ENCODE measurements at regions not wholly inside any gene's neighbourhood (a gene's known extent, or its start where the extent isn't known, plus 50 kb on each side); places are given as distances from the start of the nearest gene placed in this dataset.
"Not testable (repeated sequence)": the region's sequence is repeated elsewhere in the genome, so short reads cannot be mapped to it uniquely, and the experiment has no call there.

DNA sequence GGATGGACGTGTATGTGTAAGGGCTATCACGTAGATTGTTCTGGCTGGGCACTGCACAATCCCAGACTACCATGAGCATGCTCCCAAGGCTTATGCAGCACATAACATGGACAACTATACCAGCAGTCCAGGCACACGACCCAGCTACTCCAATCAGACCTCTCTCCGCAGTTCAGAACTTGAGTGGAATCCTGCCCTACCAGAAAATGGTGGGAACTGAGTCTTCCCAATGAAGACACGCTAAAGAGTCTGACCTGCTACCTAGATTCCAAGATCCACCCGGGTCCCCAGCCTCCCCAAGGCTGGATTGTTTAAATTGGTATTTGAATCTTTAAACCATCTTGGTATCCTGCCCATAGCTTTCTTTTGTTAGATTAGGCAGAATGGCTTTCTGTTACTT is 251.3 kb upstream of the KAZN start:
- no peak for DNase-seq (ENCODE audit: low read depth)

DNA sequence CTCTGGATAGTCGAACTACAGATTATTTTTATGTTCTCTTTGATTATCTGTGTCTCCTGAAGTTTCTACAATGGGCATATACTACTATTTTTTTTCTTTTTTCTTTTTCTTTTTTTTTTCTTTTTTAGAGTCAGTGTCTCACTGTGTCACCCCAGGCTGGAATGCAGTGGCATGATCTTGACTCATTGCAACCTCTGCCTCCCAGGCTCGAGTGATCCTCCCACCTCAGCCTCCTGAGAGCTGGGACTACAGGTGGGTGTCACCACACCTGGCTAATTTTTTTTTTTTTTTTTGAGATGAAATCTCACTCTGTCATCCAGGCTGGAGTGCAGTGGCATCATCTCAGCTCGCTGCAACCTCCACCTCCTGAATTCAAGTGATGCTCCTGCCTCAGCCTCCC is 250.7 kb upstream of the KAZN start:
- DNase-seq (ENCODE audit: low read depth) = no peak

DNA sequence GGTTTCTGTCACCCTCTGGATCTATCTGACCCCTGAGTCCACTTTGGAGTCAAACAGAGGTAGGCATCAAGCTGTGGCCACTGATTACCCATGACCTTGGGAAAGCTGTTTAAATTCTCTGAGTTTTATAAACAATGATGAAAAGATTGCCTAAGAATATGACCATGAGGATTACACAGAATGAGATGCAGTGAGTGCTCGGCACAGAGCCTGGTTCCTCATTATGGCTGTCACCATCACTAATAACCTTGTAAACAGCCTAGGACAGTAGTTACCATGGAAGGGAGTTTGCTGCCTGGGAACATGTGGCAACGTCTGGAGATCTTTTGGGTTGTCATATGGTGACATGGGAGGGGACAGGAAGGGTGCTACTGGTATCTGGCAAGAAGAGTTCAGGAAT is 248.3 kb upstream of the KAZN start:
- DNase-seq (ENCODE audit: low read depth) = no peak

GRCh38 chr1:14352897-14353296 is 245.6 kb upstream of the KAZN start:
- no peak for DNase-seq (ENCODE audit: low read depth)

GRCh38 chr1:14361005-14361404 is 237.5 kb upstream of the KAZN start:
- not testable (repeated sequence) for DNase-seq (ENCODE audit: low read depth)

GRCh38 chr1:14362331-14362730 is 236.2 kb upstream of the KAZN start:
- DNase-seq (ENCODE audit: low read depth) = no peak

GRCh38 chr1:14363036-14363590 is 235.4 kb upstream of the KAZN start:
- no peak for DNase-seq (ENCODE audit: low read depth)

DNA sequence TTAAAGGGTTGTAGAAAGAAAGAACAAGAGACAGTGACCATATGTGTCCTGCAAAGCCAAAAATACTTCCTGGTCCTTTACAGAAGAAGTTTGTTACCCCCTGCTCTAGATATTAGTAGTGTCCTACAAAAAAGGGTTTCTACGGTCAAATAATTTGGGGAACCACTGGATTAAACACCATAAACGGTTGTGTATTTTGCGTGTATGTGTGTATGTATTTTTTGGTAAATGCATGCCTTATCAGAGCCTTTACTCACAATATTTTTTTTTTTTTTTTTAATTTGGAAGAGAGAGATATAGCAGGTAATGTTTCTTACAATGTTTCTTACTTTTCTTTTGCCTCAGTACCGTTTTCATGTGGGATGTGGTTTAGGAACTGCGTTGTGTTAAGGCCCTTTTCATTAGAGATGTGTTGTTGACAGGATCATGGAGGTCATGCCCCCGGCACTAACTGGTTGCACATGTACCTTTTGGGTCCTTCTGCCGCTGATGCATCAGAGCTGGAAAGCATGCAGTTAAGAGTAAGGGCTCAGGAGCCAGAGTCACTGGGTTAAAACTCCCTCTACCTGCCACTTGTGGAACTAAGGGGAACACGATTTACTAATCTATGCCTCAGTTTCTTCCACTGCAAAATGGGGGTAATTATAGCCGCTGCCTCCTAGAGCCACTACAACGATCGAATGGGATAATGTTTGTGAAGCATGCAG is 234.6 kb upstream of the KAZN start:
- DNase-seq (ENCODE audit: low read depth) = no peak

GRCh38 chr1:14365301-14365988 is 233.0 kb upstream of the KAZN start:
- no peak for DNase-seq (ENCODE audit: low read depth)

DNA sequence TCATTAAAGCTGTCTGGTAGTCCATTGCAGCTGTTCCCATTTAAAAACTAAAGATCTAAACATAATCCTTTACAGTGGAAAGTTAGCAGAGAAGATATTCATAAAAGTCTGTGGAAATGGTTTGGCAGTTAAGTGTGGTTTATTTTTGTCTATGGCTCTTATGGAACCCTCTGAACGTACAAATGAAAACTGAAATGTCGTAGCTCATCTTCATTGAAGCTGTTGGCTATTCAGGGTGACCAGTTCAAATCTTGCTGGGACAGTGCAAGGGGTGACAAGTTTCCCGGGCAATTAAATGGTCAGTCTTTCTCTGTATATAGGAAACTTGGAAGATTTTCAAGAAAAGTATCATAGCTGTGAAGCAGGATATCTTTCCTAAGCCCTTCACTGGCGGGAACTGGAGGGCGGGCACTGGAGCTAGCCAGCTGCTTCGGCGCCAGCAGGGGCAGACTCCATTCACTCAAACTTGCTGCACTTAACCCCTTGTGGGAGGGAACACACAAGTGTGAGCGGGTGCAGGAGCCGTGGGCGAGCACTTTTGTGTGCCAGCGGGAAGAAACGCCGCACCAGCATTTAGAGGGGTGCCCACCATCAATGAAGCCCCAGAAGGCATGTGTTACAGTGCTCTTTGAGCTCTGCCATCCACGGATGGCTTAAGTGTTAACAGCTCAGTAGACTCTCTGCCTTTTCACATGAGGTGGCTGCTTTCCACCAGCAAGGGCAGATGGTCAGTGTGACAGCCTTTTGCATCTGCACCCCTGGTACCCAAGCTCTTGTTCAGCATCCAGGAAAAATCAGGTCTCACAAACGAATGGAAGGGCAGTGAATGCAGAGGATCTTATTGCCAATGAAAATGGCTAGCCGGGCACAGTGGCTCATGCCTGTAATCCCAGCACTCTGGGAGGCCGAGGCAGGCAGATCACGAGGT is 232.1 kb upstream of the KAZN start:
- DNase-seq (ENCODE audit: low read depth) = no peak

DNA sequence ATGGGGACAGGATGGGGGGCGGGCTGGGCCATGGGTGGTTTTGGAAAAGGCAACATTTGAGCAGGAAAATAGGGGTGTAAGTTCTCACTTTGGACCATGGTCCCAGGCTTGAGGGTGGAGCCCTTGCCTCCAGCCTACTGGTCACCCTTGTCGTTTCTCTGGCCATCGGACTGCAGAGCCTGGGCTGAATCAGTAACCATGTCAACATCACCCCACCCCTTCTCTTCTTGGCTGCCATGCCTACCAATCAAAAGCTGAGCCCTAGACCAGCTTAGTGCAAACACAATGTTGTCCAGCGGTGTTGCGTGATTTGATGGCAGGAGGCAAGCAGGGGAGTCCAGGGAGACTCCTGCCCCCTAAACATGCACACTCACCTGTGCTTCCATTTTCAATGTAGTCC is 231.0 kb upstream of the KAZN start:
- no peak for DNase-seq (ENCODE audit: low read depth)

DNA sequence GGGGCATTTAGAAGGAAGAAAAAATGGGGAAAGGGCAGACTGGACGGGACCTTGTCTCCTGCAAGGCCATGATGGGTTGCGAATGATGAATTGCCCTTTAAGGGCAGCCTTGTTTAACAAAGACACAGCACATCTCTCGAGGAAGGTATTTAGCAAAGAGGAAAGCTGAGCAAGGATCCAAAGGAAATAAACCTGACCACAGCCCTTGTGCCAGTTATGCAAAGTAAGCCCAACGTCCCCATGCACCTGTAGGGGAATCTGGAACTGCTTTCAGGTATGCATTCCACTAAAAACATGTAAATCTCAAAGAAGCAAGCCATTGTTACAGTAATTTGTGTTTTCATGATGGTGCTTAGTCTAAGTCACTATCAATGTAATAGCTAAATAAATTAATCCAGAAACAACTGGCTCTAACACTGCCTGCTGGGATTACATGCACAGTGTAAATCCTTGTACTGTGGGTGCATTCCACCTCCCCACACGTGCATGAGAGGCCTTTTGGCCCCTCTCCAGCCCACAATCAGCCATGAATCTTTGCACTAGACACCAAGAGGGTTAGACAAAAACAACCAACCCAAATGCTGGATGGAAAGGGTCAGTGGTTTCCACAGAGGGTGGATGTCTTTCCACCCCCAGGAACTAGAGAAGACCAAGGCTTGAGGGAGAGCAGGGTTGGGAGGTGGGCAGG is 228.8 kb upstream of the KAZN start:
- no peak for DNase-seq (ENCODE audit: low read depth)

- no peak for DNase-seq (ENCODE audit: low read depth)
Measured at GRCh38 chr1:14371771-14372497, 226.6 kb upstream of the KAZN start.

DNA sequence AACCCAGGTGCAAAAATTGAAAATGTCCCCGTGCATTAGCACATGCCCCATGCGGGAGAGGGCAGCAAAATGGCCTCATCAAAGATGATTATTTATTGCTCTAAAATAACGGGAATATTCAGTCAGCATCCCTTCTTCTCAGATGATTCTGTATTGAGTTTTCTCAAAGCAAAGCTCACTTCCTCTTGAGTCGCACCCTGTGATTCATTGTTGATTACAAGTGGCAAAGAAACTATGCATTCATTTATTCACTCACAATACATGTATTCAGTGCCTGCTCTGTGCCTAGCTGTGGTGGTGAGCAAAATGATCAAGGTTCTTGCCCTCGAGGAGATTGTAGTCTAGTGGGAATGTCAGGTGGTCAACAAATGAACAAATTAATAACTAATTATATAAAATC is 226.0 kb upstream of the KAZN start:
- DNase-seq (ENCODE audit: low read depth) = no peak

- DNase-seq (ENCODE audit: low read depth) = no peak
Measured at GRCh38 chr1:14373081-14373758, 225.3 kb upstream of the KAZN start.

GRCh38 chr1:14375226-14375625 is 223.3 kb upstream of the KAZN start:
- no peak for DNase-seq (ENCODE audit: low read depth)

GRCh38 chr1:14377386-14377785 is 221.1 kb upstream of the KAZN start:
- no peak for DNase-seq (ENCODE audit: low read depth)

- DNase-seq (ENCODE audit: low read depth) = no peak
Measured at GRCh38 chr1:14380408-14380807, 218.1 kb upstream of the KAZN start.

- DNase-seq (ENCODE audit: low read depth) = no peak
Measured at GRCh38 chr1:14390816-14391215, 207.7 kb upstream of the KAZN start.

DNA sequence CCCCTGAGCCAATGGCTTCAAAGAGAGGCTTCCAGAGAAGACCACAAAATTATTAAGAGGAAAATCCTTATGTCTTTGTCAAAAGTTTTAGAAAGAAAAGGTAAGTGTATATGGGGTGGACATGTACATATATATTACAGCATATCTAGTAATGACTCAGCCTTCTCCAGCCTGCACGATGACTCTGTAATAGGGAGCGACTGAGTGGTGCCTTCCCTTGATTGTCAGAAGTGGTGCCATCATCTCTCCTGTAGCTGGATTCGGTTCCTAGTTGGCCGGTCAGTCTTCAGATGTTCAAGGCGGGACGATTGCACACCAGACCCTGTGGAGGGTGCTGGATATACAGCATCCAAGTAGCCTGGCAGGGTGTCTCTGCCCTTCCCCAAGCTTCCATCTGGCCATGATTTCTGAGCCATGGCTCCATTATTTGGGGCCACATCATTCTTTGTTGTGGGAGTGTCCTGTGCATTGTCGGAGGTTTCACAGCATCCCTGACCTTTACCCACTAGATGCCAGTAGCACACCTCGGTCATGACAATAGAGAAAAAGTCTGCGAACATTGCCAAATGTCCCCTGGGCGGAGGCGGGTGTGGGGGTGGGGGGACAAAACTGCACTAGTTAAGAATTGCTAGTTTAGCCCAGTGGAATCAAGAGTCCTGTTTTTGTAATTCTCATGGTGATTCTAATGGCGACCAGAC is 206.2 kb upstream of the KAZN start:
- DNase-seq (ENCODE audit: low read depth) = no peak

Data from amniotic epithelial cell (primary cell).